Smooth muscle cell (in vitro differentiated cells): ENCODE measurements at regions not wholly inside any gene's neighbourhood (a gene's known extent, or its start where the extent isn't known, plus 50 kb on each side); places are given as distances from the start of the nearest gene placed in this dataset.

Source experiments
- DNase-seq: peaks from one replicate; lab custom pipeline; 2025; ENCODE audit not compliant: unreplicated experiment; lab: John Stamatoyannopoulos, UW
- H2AFZ ChIP-seq: fragments of 200-600 bp; sonication (generic); 2 replicates; pipeline ENCODE4 v1.6.0; 2016; ENCODE audit warnings: antibody characterized with exemption, low read depth, mild to moderate bottlenecking
- H3F3A ChIP-seq: fragments of 200-600 bp; sonication (generic); 2 replicates; pipeline ENCODE4 v1.6.0; 2017; ENCODE audit warnings: antibody characterized with exemption, low read depth
- H3K27ac ChIP-seq: fragments of 200-600 bp; sonication (generic); 2 replicates; pipeline ENCODE4 v1.5.1; 2016; ENCODE audit warnings: low read depth, mild to moderate bottlenecking
- H3K27me3 ChIP-seq: fragments of 200-600 bp; sonication (generic); 2 replicates; pipeline ENCODE4 v1.6.1; 2016; ENCODE audit warnings: low read depth, mild to moderate bottlenecking
- H3K36me3 ChIP-seq: fragments of 200-600 bp; sonication (generic); 2 replicates; pipeline ENCODE4 v1.5.1; 2016; ENCODE audit warnings: low read depth
- H3K4me1 ChIP-seq: fragments of 200-600 bp; sonication (generic); 2 replicates; pipeline ENCODE4 v1.5.1; 2016; ENCODE audit warnings: low read depth
- H3K4me2 ChIP-seq: fragments of 200-600 bp; sonication (generic); 2 replicates; pipeline ENCODE4 v1.6.0; 2016; ENCODE audit warnings: mild to moderate bottlenecking
- H3K4me3 ChIP-seq: fragments of 200-600 bp; sonication (generic); 2 replicates; pipeline ENCODE4 v1.5.1; 2016; ENCODE audit warnings: mild to moderate bottlenecking
- H3K79me2 ChIP-seq: fragments of 200-600 bp; sonication (generic); 2 replicates; pipeline ENCODE4 v1.6.0; 2016; ENCODE audit warnings: low read depth, mild to moderate bottlenecking
- H3K9ac ChIP-seq: fragments of 200-600 bp; sonication (generic); 2 replicates; pipeline ENCODE4 v1.6.0; 2016; ENCODE audit warnings: low read depth
- H3K9me3 ChIP-seq: fragments of 200-600 bp; sonication (generic); replicated peaks from 2 replicates; pipeline ENCODE4 v1.5.1; 2016; ENCODE audit warnings: low read depth
- H4K20me1 ChIP-seq: fragments of 200-600 bp; sonication (generic); 2 replicates; pipeline ENCODE4 v1.6.0; 2016; ENCODE audit warnings: low read depth
- CTCF ChIP-seq: fragments of 200-600 bp; sonication (generic); IDR thresholded peaks from 2 replicates; pipeline ENCODE4 v1.5.1; 2017; ENCODE audit warnings: borderline replicate concordance, mild to moderate bottlenecking, antibody characterized with exemption; ENCODE audit not compliant: insufficient read depth, poor library complexity, severe bottlenecking
- WGBS: methylation state at CpG from one replicate; pipeline ENCODE4 v1.1.7; 2016; ENCODE audit warnings: low lambda C conversion rate; 5-methylcytosine and 5-hydroxymethylcytosine counted together

DNA sequence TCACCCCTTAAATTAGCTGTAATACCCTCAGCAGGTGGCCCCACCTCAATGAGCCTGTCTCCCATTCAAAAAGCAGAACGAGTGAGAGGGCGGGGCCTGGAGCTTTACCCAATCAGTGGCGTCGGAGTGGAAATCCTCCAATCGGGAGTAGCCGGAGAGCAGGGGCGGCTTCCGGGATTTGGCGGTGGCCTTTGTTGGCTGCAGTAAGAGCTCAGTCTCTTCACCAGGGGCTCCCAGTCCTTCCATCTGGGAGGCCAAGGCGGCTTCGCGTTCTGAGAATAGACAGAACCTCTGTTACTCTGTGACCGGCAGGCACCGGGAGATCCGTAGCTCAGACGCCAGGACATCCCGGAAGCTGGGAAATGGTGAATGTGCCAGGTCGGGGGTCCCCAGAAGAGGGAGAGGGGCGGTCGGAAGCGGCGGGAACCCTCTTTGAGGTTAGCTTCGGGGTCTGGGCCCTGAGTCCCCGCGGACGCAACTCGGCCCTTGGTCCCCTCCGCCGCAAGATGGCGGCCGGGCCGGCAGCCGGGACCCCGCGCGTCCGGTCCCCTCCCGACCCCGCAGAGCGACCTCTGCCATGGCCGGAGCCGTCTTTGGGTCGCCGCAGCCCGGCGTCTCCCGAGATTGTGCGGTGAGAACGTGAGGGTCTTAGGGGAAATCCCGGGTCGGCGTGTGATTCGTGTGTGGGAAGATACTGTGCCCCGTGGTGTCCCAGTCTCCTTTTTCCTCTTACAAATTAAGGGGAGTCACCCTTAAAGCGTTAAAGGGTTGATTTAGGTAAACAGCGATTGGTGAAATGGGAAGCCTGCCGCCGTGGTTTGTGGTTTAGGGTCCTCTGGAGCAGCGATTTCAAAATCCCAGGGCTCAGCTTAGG is 160.3 kb upstream of the ZNF267 start:
- Histone ChIP-seq H2AFZ (peak overlapping the region; percentile 92), H3K79me2 (peaks cover 38% of the 10 kb centered on the region), H3K4me2 (peak overlapping the region; percentile 95), H3K4me1 (peaks cover 13% of the 10 kb centered on the region), H3K36me3 (no peaks in the 10 kb centered on the region), H3K9ac (peak overlapping the region; percentile 98), H3K9me3 (no peaks in the 10 kb centered on the region), H3K4me3 (peak overlapping the region; percentile 95), H3K27me3 (no peaks in the 10 kb centered on the region), H3F3A (no peaks in the 10 kb centered on the region), H3K27ac (peak overlapping the region; percentile 97), H4K20me1 (peaks cover 40% of the 10 kb centered on the region)
- 1% methylated on average over 59 of the region's 59 CpGs for WGBS
- peak; percentile 58 for DNase-seq
- no peak for TF ChIP-seq CTCF

- WGBS: 54% methylated on average over 11 of the region's 12 CpGs
- H3K4me2 ChIP-seq: peak overlapping the region; percentile 95
- TF ChIP-seq CTCF: peak; percentile 26
- peak overlapping the region; percentile 92 for H2AFZ ChIP-seq
- no peak for DNase-seq
- H3K79me2 ChIP-seq: peaks cover 38% of the 10 kb centered on the region
- no peaks in the 10 kb centered on the region for H3F3A ChIP-seq
- peak overlapping the region; percentile 97 for H3K27ac ChIP-seq
- H3K9ac ChIP-seq: peak overlapping the region; percentile 98
- H3K4me3 ChIP-seq: peak overlapping the region; percentile 95
- H3K4me1 ChIP-seq: peaks cover 13% of the 10 kb centered on the region
- no peaks in the 10 kb centered on the region for H3K9me3 ChIP-seq
- H3K27me3 ChIP-seq: no peaks in the 10 kb centered on the region
- H3K36me3 ChIP-seq: no peaks in the 10 kb centered on the region
- peaks cover 42% of the 10 kb centered on the region for H4K20me1 ChIP-seq
These were observed 159.4 kb upstream of the ZNF267 start for GRCh38 chr16:31713945-31714902.

DNA sequence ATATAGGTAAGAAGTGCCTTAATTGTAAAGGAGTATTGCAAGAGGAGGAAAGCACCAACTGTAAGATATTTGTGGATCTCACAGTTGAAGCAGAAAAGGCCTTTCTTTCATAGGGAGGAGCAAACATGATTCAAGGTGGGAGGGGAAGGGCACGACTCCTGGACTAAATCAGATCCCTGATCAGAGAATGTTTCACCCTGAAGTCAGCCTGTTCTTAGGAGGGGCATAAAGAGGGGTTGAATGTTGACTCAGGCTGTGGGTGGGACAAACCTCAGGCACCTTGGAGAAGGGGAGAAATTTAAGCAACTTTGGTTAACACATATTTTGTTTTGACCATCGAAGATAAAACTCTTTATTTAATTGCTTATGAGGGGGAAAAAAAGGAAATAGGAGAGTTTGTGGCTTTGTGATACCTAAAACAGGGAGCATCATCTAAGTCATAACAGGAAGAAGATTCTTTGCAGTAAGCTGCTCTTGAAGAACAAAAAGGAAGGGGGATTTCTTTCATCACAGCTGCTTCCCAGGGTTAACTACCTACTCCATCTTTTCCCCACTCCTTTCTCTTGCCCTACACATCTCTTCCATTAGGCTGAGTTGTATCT is 158.6 kb upstream of the ZNF267 start:
- Histone ChIP-seq H3K79me2 (peaks cover 38% of the 10 kb centered on the region), H3K4me3 (peak overlapping the region; percentile 95), H4K20me1 (peaks cover 50% of the 10 kb centered on the region), H3K9ac (no peak overlapping the region), H3F3A (no peaks in the 10 kb centered on the region), H3K36me3 (no peaks in the 10 kb centered on the region), H3K9me3 (no peaks in the 10 kb centered on the region), H3K27ac (no peak overlapping the region), H2AFZ (no peak overlapping the region), H3K27me3 (no peaks in the 10 kb centered on the region), H3K4me1 (peaks cover 13% of the 10 kb centered on the region), H3K4me2 (peak overlapping the region; percentile 95)
- no peak for DNase-seq
- WGBS: 62% methylated on average over 2 of the region's 2 CpGs
- TF ChIP-seq CTCF: no peak
